ENCODE measurements at regions not wholly inside any gene's neighbourhood (a gene's known extent, or its start where the extent isn't known, plus 50 kb on each side); places are given as distances from the start of the nearest gene placed in this dataset.

- no peaks in the 10 kb centered on the region for H4K20me1 ChIP-seq (ENCODE audit: insufficient read depth, poor library complexity, severe bottlenecking)
- no peak overlapping the region for H3K4me3 ChIP-seq
- no peak for TF ChIP-seq CTCF (IDR thresholded peaks at IDR 0.05; ENCODE audit: poor library complexity)
- no peak for TF ChIP-seq EZH2phosphoT487 (IDR thresholded peaks at IDR 0.05; ENCODE audit: low read depth, severe bottlenecking, unreplicated experiment)
- no peak for TF ChIP-seq EZH2 (IDR thresholded peaks at IDR 0.05; ENCODE audit: borderline replicate concordance)
- peaks cover 6% of the 10 kb centered on the region for H3K27me3 ChIP-seq
- no peaks in the 10 kb centered on the region for H3K4me1 ChIP-seq (ENCODE audit: insufficient read depth)
- 83% methylated on average over 4 of the region's 4 CpGs for WGBS (ENCODE audit: low lambda C conversion rate, missing lambda C conversion rate)
- no peaks in the 10 kb centered on the region for H3K9me2 ChIP-seq (replicated peaks; ENCODE audit: insufficient read depth)
- H3K79me2 ChIP-seq: no peaks in the 10 kb centered on the region
- H2AFZ ChIP-seq: no peak overlapping the region
- H3K36me3 ChIP-seq (replicated peaks; ENCODE audit: insufficient read depth, low read depth): no peaks in the 10 kb centered on the region
- no peak overlapping the region for H3K4me2 ChIP-seq
- H3K9me3 ChIP-seq (ENCODE audit: low read depth): no peaks in the 10 kb centered on the region
- no peak for DNase-seq (ENCODE audit: low spot score)
- H3K27ac ChIP-seq: no peak overlapping the region
Observed at GRCh38 chr14:96617635-96618034, 115.5 kb downstream of the PAPOLA start.

GRCh38 chr14:96622926-96623325 lies 120.7 kb downstream of the PAPOLA start:
- no peaks in the 10 kb centered on the region for H3K36me3 ChIP-seq (replicated peaks; ENCODE audit: insufficient read depth, low read depth)
- H4K20me1 ChIP-seq (ENCODE audit: insufficient read depth, poor library complexity, severe bottlenecking): no peaks in the 10 kb centered on the region
- H3K27me3 ChIP-seq: peaks cover 3% of the 10 kb centered on the region
- no peak overlapping the region for H3K4me2 ChIP-seq
- 91% methylated on average over 8 of the region's 8 CpGs for WGBS (ENCODE audit: low lambda C conversion rate, missing lambda C conversion rate)
- TF ChIP-seq EZH2phosphoT487 (IDR thresholded peaks at IDR 0.05; ENCODE audit: low read depth, severe bottlenecking, unreplicated experiment): no peak
- TF ChIP-seq CTCF (IDR thresholded peaks at IDR 0.05; ENCODE audit: poor library complexity): no peak
- TF ChIP-seq EZH2 (IDR thresholded peaks at IDR 0.05; ENCODE audit: borderline replicate concordance): no peak
- DNase-seq (ENCODE audit: low spot score): no peak
- H3K9me3 ChIP-seq (ENCODE audit: low read depth): no peaks in the 10 kb centered on the region
- H3K4me1 ChIP-seq (ENCODE audit: insufficient read depth): no peaks in the 10 kb centered on the region
- no peak overlapping the region for H3K27ac ChIP-seq
- H3K9me2 ChIP-seq (replicated peaks; ENCODE audit: insufficient read depth): no peaks in the 10 kb centered on the region
- no peak overlapping the region for H2AFZ ChIP-seq
- no peak overlapping the region for H3K4me3 ChIP-seq
- H3K79me2 ChIP-seq: no peaks in the 10 kb centered on the region

- no peak for DNase-seq (ENCODE audit: low spot score)
- 95% methylated on average over 34 of the region's 34 CpGs for WGBS (ENCODE audit: low lambda C conversion rate, missing lambda C conversion rate)
- Histone ChIP-seq H3K27me3 (peaks cover 3% of the 10 kb centered on the region), H2AFZ (no peak overlapping the region), H3K36me3 (replicated peaks; ENCODE audit: insufficient read depth, low read depth) (no peaks in the 10 kb centered on the region), H3K79me2 (no peaks in the 10 kb centered on the region), H3K4me1 (ENCODE audit: insufficient read depth) (no peaks in the 10 kb centered on the region), H3K9me3 (ENCODE audit: low read depth) (no peaks in the 10 kb centered on the region), H4K20me1 (ENCODE audit: insufficient read depth, poor library complexity, severe bottlenecking) (no peaks in the 10 kb centered on the region), H3K4me3 (no peak overlapping the region), H3K9me2 (replicated peaks; ENCODE audit: insufficient read depth) (no peaks in the 10 kb centered on the region), H3K4me2 (no peak overlapping the region), H3K27ac (no peak overlapping the region)
- no peak for TF ChIP-seq CTCF (IDR thresholded peaks at IDR 0.05; ENCODE audit: poor library complexity)
- no peak for TF ChIP-seq EZH2 (IDR thresholded peaks at IDR 0.05; ENCODE audit: borderline replicate concordance)
- TF ChIP-seq EZH2phosphoT487 (IDR thresholded peaks at IDR 0.05; ENCODE audit: low read depth, severe bottlenecking, unreplicated experiment): no peak
Observed at GRCh38 chr14:96623676-96624484, 121.7 kb downstream of the PAPOLA start.

Measured in hepatocyte (in vitro differentiated cells).